ENCODE measurements at regions not wholly inside any gene's neighbourhood (a gene's known extent, or its start where the extent isn't known, plus 50 kb on each side); places are given as distances from the start of the nearest gene placed in this dataset.
A peak's percentile ranks its signal among the peaks of the same experiment; 100 is the strongest.

- ATAC-seq (no peak), FAIRE-seq (no peak), DNase-seq (ENCODE audit: extremely low read depth in 1 of 4, low spot score in 3 of 4) (no peak)
- Histone ChIP-seq H3K9ac (ENCODE audit: insufficient read depth in 1 of 2, low read depth in 2 of 2, low read length in 2 of 2) (no peak overlapping the region), H3K9me1 (ENCODE audit: control insufficient read depth, insufficient read depth, low read length) (no peaks in the 10 kb centered on the region), H3K4me1 (replicated peaks in 1 of 2; ENCODE audit: control insufficient read depth in 2 of 2, insufficient read depth in 2 of 2, low read length in 2 of 2) (no peaks in the 10 kb centered on the region), H3K79me2 (ENCODE audit: control insufficient read depth, insufficient read depth, low read length) (no peaks in the 10 kb centered on the region), H3K4me2 (ENCODE audit: insufficient read depth, low read length) (no peak overlapping the region), H2AFZ (ENCODE audit: low read depth, low read length) (no peak overlapping the region), H3K4me3 (no peak overlapping the region), H4K20me1 (replicated peaks; ENCODE audit: control insufficient read depth, insufficient read depth, low read length) (no peaks in the 10 kb centered on the region), H3K36me3 (ENCODE audit: control insufficient read depth, insufficient read depth, low read length) (no peaks in the 10 kb centered on the region), H3K9me3 (replicated peaks; ENCODE audit: control insufficient read depth, insufficient read depth, low read depth, low read length) (no peaks in the 10 kb centered on the region; the same call in 1 of the 2 replicates), H3K27ac (ENCODE audit: extremely low read depth, low read depth, low read length) (no peak overlapping the region), H3K27me3 (ENCODE audit: control insufficient read depth in 2 of 2, insufficient read depth in 2 of 2, low read length in 2 of 2) (no peaks in the 10 kb centered on the region)
- in situ Hi-C loops (cut with MboI) (no loop called here), intact Hi-C loops (cut with micrococcal nuclease) (no loop called here)
- ChIA-PET CTCF (ENCODE audit: low intra/inter-chr PET ratio) (no interaction called here), POLR2A (no interaction called here)
- WGBS (ENCODE audit: insufficient coverage, low coverage, missing lambda C conversion rate) = 7% methylated on average over 4 of the region's 4 CpGs
- BruUV-seq (replicated peaks) = no TSS peak
- TF ChIP-seq FOS (IDR thresholded peaks at IDR 0.05; ENCODE audit: extremely low read depth, insufficient read length) = no peak
- no peak for TF ChIP-seq TAF7 (tag; IDR thresholded peaks at IDR 0.05)
- no peak for TF ChIP-seq L3MBTL2 (IDR thresholded peaks at IDR 0.05)
- TF ChIP-seq NFIC (IDR thresholded peaks at IDR 0.05) = peak; percentile 49; the same call in 1 of the 2 replicates
Observed at GRCh38 chr4:141486375-141486997, 149.9 kb upstream of the IL15 start.

GRCh38 chr4:141497627-141498026 is 138.8 kb upstream of the IL15 start:
- Histone ChIP-seq H3K4me1 (replicated peaks in 1 of 2; ENCODE audit: control insufficient read depth in 2 of 2, insufficient read depth in 2 of 2, low read length in 2 of 2) (no peaks in the 10 kb centered on the region), H3K9ac (ENCODE audit: insufficient read depth in 1 of 2, low read depth in 2 of 2, low read length in 2 of 2) (no peak overlapping the region), H3K9me1 (ENCODE audit: control insufficient read depth, insufficient read depth, low read length) (no peaks in the 10 kb centered on the region), H4K20me1 (replicated peaks; ENCODE audit: control insufficient read depth, insufficient read depth, low read length) (no peaks in the 10 kb centered on the region), H3K9me3 (replicated peaks; ENCODE audit: control insufficient read depth, insufficient read depth, low read depth, low read length) (no peaks in the 10 kb centered on the region), H3K4me2 (ENCODE audit: insufficient read depth, low read length) (no peak overlapping the region), H3K27me3 (ENCODE audit: control insufficient read depth in 2 of 2, insufficient read depth in 2 of 2, low read length in 2 of 2) (no peaks in the 10 kb centered on the region), H2AFZ (ENCODE audit: low read depth, low read length) (no peak overlapping the region), H3K4me3 (no peak overlapping the region), H3K27ac (ENCODE audit: extremely low read depth, low read depth, low read length) (no peak overlapping the region), H3K79me2 (ENCODE audit: control insufficient read depth, insufficient read depth, low read length) (no peaks in the 10 kb centered on the region), H3K36me3 (ENCODE audit: control insufficient read depth, insufficient read depth, low read length) (no peaks in the 10 kb centered on the region)
- ATAC-seq (no peak), FAIRE-seq (no peak), DNase-seq (ENCODE audit: extremely low read depth in 1 of 4, low spot score in 3 of 4) (no peak)
- POLR2A ChIA-PET = no interaction called here
- in situ Hi-C loops (cut with MboI) (no loop called here), intact Hi-C loops (cut with micrococcal nuclease) (no loop called here)
- WGBS (ENCODE audit: insufficient coverage, low coverage, missing lambda C conversion rate) = 0% methylated on average over 1 of the region's 1 CpG
- CTCF ChIA-PET (ENCODE audit: low intra/inter-chr PET ratio) = no interaction called here
- no TSS peak for BruUV-seq (replicated peaks)
- no peak for TF ChIP-seq ARID4B (CRISPR knock-in tag; IDR thresholded peaks at IDR 0.05)
- no peak for TF ChIP-seq ZNF77 (CRISPR knock-in tag; IDR thresholded peaks at IDR 0.05)
- no peak for TF ChIP-seq NR4A1 (CRISPR knock-in tag; IDR thresholded peaks at IDR 0.05)
- TF ChIP-seq NR4A1 (tag; IDR thresholded peaks at IDR 0.05) = no peak
- TF ChIP-seq ZNF436 (CRISPR knock-in tag; IDR thresholded peaks at IDR 0.05) = no peak
- no peak for TF ChIP-seq KDM2B (CRISPR knock-in tag; IDR thresholded peaks at IDR 0.05)
- no peak for TF ChIP-seq U2AF2 (optimal IDR thresholded peaks at IDR 0.05; ENCODE audit: low read depth, low read length)
- no peak for TF ChIP-seq PRPF4 (IDR thresholded peaks at IDR 0.05; ENCODE audit: insufficient read depth, low read depth, low read length, poor library complexity, severe bottlenecking)
- TF ChIP-seq JUNB (CRISPR knock-in tag; conservative IDR thresholded peaks at IDR 0.05) = no peak
- no peak for TF ChIP-seq ZNF778 (CRISPR knock-in tag; IDR thresholded peaks at IDR 0.05)
